AG08396 (cell line): ENCODE measurements at regions not wholly inside any gene's neighbourhood (a gene's known extent, or its start where the extent isn't known, plus 50 kb on each side); places are given as distances from the start of the nearest gene placed in this dataset.

Experiments used
- DNase-seq: peaks from one replicate; pipeline ENCODE4 v3.0.0; 2012; ENCODE audit warnings: low spot score, mixed read lengths

- no peak for DNase-seq
Measured at GRCh38 chr22:27689664-27690063, 111.9 kb downstream of the MN1 start.

- DNase-seq = no peak
Measured at GRCh38 chr22:27690599-27690998, 111.0 kb downstream of the MN1 start.

- no peak for DNase-seq
Measured at GRCh38 chr22:27692243-27692642, 109.3 kb downstream of the MN1 start.

GRCh38 chr22:27695925-27696324, 105.6 kb downstream of the MN1 start:
- no peak for DNase-seq

GRCh38 chr22:27697888-27698287, 103.7 kb downstream of the MN1 start:
- DNase-seq = no peak
